ENCODE measurements at regions not wholly inside any gene's neighbourhood (a gene's known extent, or its start where the extent isn't known, plus 50 kb on each side); places are given as distances from the start of the nearest gene placed in this dataset.

GRCh38 chr10:29169021-29169420 is 119.8 kb upstream of the LYZL1 start:
- no peaks in the 10 kb centered on the region for H3K36me3 ChIP-seq (ENCODE audit: insufficient read depth, low read length)
- H3K4me1 ChIP-seq (ENCODE audit: insufficient read depth, low read length) = no peaks in the 10 kb centered on the region
- peaks cover 7% of the 10 kb centered on the region for H3K9me3 ChIP-seq (ENCODE audit: low read length)
- no peak overlapping the region for H3K4me3 ChIP-seq (ENCODE audit: low read depth in 1 of 2, low read length in 2 of 2)
- no peaks in the 10 kb centered on the region for H3K27me3 ChIP-seq (ENCODE audit: control insufficient read depth in 1 of 2, insufficient read depth in 2 of 2, low read length in 2 of 2)
- no peak overlapping the region for H3K27ac ChIP-seq (ENCODE audit: low read depth, low read length)
- no peak overlapping the region for H3K9ac ChIP-seq (ENCODE audit: low read length)

- H3K4me1 ChIP-seq (ENCODE audit: insufficient read depth, low read length) = no peaks in the 10 kb centered on the region
- no peak overlapping the region for H3K4me3 ChIP-seq (ENCODE audit: low read depth in 1 of 2, low read length in 2 of 2)
- no peaks in the 10 kb centered on the region for H3K27me3 ChIP-seq (ENCODE audit: control insufficient read depth in 1 of 2, insufficient read depth in 2 of 2, low read length in 2 of 2)
- H3K9me3 ChIP-seq (ENCODE audit: low read length) = no peaks in the 10 kb centered on the region
- H3K9ac ChIP-seq (ENCODE audit: low read length) = no peak overlapping the region
- H3K36me3 ChIP-seq (ENCODE audit: insufficient read depth, low read length) = no peaks in the 10 kb centered on the region
- H3K27ac ChIP-seq (ENCODE audit: low read depth, low read length) = no peak overlapping the region
These were observed 117.2 kb upstream of the LYZL1 start for GRCh38 chr10:29171717-29172116.

GRCh38 chr10:29174389-29174788 is 114.5 kb upstream of the LYZL1 start:
- Histone ChIP-seq H3K4me3 (ENCODE audit: low read depth in 1 of 2, low read length in 2 of 2) (no peak overlapping the region), H3K9ac (ENCODE audit: low read length) (no peak overlapping the region), H3K9me3 (ENCODE audit: low read length) (no peaks in the 10 kb centered on the region), H3K27ac (ENCODE audit: low read depth, low read length) (no peak overlapping the region), H3K4me1 (ENCODE audit: insufficient read depth, low read length) (no peaks in the 10 kb centered on the region), H3K27me3 (ENCODE audit: control insufficient read depth in 1 of 2, insufficient read depth in 2 of 2, low read length in 2 of 2) (no peaks in the 10 kb centered on the region), H3K36me3 (ENCODE audit: insufficient read depth, low read length) (no peaks in the 10 kb centered on the region)

- no peak overlapping the region for H3K27ac ChIP-seq (ENCODE audit: low read depth, low read length)
- H3K36me3 ChIP-seq (ENCODE audit: insufficient read depth, low read length) = no peaks in the 10 kb centered on the region
- no peak overlapping the region for H3K9ac ChIP-seq (ENCODE audit: low read length)
- H3K4me1 ChIP-seq (ENCODE audit: insufficient read depth, low read length) = no peaks in the 10 kb centered on the region
- H3K4me3 ChIP-seq (ENCODE audit: low read depth in 1 of 2, low read length in 2 of 2) = no peak overlapping the region
- H3K9me3 ChIP-seq (ENCODE audit: low read length) = no peaks in the 10 kb centered on the region
- no peaks in the 10 kb centered on the region for H3K27me3 ChIP-seq (ENCODE audit: control insufficient read depth in 1 of 2, insufficient read depth in 2 of 2, low read length in 2 of 2)
These were observed 111.7 kb upstream of the LYZL1 start for GRCh38 chr10:29176845-29177832.

- Histone ChIP-seq H3K27ac (ENCODE audit: low read depth, low read length) (no peak overlapping the region), H3K36me3 (ENCODE audit: insufficient read depth, low read length) (no peaks in the 10 kb centered on the region), H3K9me3 (ENCODE audit: low read length) (no peaks in the 10 kb centered on the region), H3K9ac (ENCODE audit: low read length) (no peak overlapping the region), H3K4me1 (ENCODE audit: insufficient read depth, low read length) (no peaks in the 10 kb centered on the region), H3K4me3 (ENCODE audit: low read depth in 1 of 2, low read length in 2 of 2) (no peak overlapping the region), H3K27me3 (ENCODE audit: control insufficient read depth in 1 of 2, insufficient read depth in 2 of 2, low read length in 2 of 2) (no peaks in the 10 kb centered on the region)
These were observed 106.9 kb upstream of the LYZL1 start for GRCh38 chr10:29181936-29182335.

- H3K36me3 ChIP-seq (ENCODE audit: insufficient read depth, low read length) = no peaks in the 10 kb centered on the region
These were observed 105.4 kb upstream of the LYZL1 start for GRCh38 chr10:29183301-29183945.

GRCh38 chr10:29184205-29185000 is 104.5 kb upstream of the LYZL1 start:
- Histone ChIP-seq H3K27ac (ENCODE audit: low read depth, low read length) (no peak overlapping the region), H3K4me1 (ENCODE audit: insufficient read depth, low read length) (no peaks in the 10 kb centered on the region), H3K27me3 (ENCODE audit: control insufficient read depth in 1 of 2, insufficient read depth in 2 of 2, low read length in 2 of 2) (no peaks in the 10 kb centered on the region), H3K4me3 (ENCODE audit: low read depth in 1 of 2, low read length in 2 of 2) (no peak overlapping the region), H3K9me3 (ENCODE audit: low read length) (no peaks in the 10 kb centered on the region), H3K9ac (ENCODE audit: low read length) (no peak overlapping the region), H3K36me3 (ENCODE audit: insufficient read depth, low read length) (no peaks in the 10 kb centered on the region)

More at GRCh38 chr10:29183301-29183945, 105.4 kb upstream of the LYZL1 start:
- Histone ChIP-seq H3K27ac (ENCODE audit: low read depth, low read length) (no peak overlapping the region), H3K9me3 (ENCODE audit: low read length) (no peaks in the 10 kb centered on the region), H3K4me3 (ENCODE audit: low read depth in 1 of 2, low read length in 2 of 2) (no peak overlapping the region), H3K9ac (ENCODE audit: low read length) (no peak overlapping the region), H3K27me3 (ENCODE audit: control insufficient read depth in 1 of 2, insufficient read depth in 2 of 2, low read length in 2 of 2) (no peaks in the 10 kb centered on the region), H3K4me1 (ENCODE audit: insufficient read depth, low read length) (no peaks in the 10 kb centered on the region)

- H3K9ac ChIP-seq (ENCODE audit: low read length) = no peak overlapping the region
- no peak overlapping the region for H3K27ac ChIP-seq (ENCODE audit: low read depth, low read length)
- no peaks in the 10 kb centered on the region for H3K4me1 ChIP-seq (ENCODE audit: insufficient read depth, low read length)
- H3K36me3 ChIP-seq (ENCODE audit: insufficient read depth, low read length) = no peaks in the 10 kb centered on the region
- no peaks in the 10 kb centered on the region for H3K27me3 ChIP-seq (ENCODE audit: control insufficient read depth in 1 of 2, insufficient read depth in 2 of 2, low read length in 2 of 2)
- H3K4me3 ChIP-seq (ENCODE audit: low read depth in 1 of 2, low read length in 2 of 2) = no peak overlapping the region
- H3K9me3 ChIP-seq (ENCODE audit: low read length) = no peaks in the 10 kb centered on the region
These were observed 103.8 kb upstream of the LYZL1 start for GRCh38 chr10:29185050-29185449.

- H3K27ac ChIP-seq (ENCODE audit: low read depth, low read length) = no peak overlapping the region
- H3K4me3 ChIP-seq (ENCODE audit: low read depth in 1 of 2, low read length in 2 of 2) = no peak overlapping the region
- H3K9me3 ChIP-seq (ENCODE audit: low read length) = no peaks in the 10 kb centered on the region
- no peak overlapping the region for H3K9ac ChIP-seq (ENCODE audit: low read length)
- H3K36me3 ChIP-seq (ENCODE audit: insufficient read depth, low read length) = no peaks in the 10 kb centered on the region
- H3K27me3 ChIP-seq (ENCODE audit: control insufficient read depth in 1 of 2, insufficient read depth in 2 of 2, low read length in 2 of 2) = no peaks in the 10 kb centered on the region
- H3K4me1 ChIP-seq (ENCODE audit: insufficient read depth, low read length) = no peaks in the 10 kb centered on the region
These were observed 102.6 kb upstream of the LYZL1 start for GRCh38 chr10:29186221-29186620.

GRCh38 chr10:29189256-29189655 is 99.6 kb upstream of the LYZL1 start:
- H3K27me3 ChIP-seq (ENCODE audit: control insufficient read depth in 1 of 2, insufficient read depth in 2 of 2, low read length in 2 of 2) = no peaks in the 10 kb centered on the region
- H3K4me1 ChIP-seq (ENCODE audit: insufficient read depth, low read length) = no peaks in the 10 kb centered on the region
- no peaks in the 10 kb centered on the region for H3K9me3 ChIP-seq (ENCODE audit: low read length)
- no peaks in the 10 kb centered on the region for H3K36me3 ChIP-seq (ENCODE audit: insufficient read depth, low read length)
- H3K4me3 ChIP-seq (ENCODE audit: low read depth in 1 of 2, low read length in 2 of 2) = no peak overlapping the region
- no peak overlapping the region for H3K27ac ChIP-seq (ENCODE audit: low read depth, low read length)
- no peak overlapping the region for H3K9ac ChIP-seq (ENCODE audit: low read length)

GRCh38 chr10:29191674-29192073 is 97.2 kb upstream of the LYZL1 start:
- H3K4me3 ChIP-seq (ENCODE audit: low read depth in 1 of 2, low read length in 2 of 2) = no peak overlapping the region

More at GRCh38 chr10:29191674-29192073, 97.2 kb upstream of the LYZL1 start:
- Histone ChIP-seq H3K9me3 (ENCODE audit: low read length) (no peaks in the 10 kb centered on the region), H3K4me1 (ENCODE audit: insufficient read depth, low read length) (no peaks in the 10 kb centered on the region), H3K9ac (ENCODE audit: low read length) (no peak overlapping the region), H3K27ac (ENCODE audit: low read depth, low read length) (no peak overlapping the region), H3K36me3 (ENCODE audit: insufficient read depth, low read length) (no peaks in the 10 kb centered on the region), H3K27me3 (ENCODE audit: control insufficient read depth in 1 of 2, insufficient read depth in 2 of 2, low read length in 2 of 2) (no peaks in the 10 kb centered on the region)

Measured in muscle layer of colon (tissue), 2 donors.